ENCODE measurements at regions not wholly inside any gene's neighbourhood (a gene's known extent, or its start where the extent isn't known, plus 50 kb on each side); places are given as distances from the start of the nearest gene placed in this dataset.

GRCh38 chr20:9968015-9968414 is 66.8 kb upstream of the ANKEF1 start:
- in situ Hi-C loops (cut with MboI; ENCODE audit: low sequenced_read_pairs, unreplicated experiment) = no loop called here
- DNase-seq (ENCODE audit: low spot score) = no peak
- TF ChIP-seq CTCF (IDR thresholded peaks at IDR 0.05; ENCODE audit: borderline replicate concordance, control extremely low read depth, extremely low read depth, insufficient read depth, missing control alignments) = no peak

GRCh38 chr20:9966966-9967365 is 67.8 kb upstream of the ANKEF1 start:
- no peak for TF ChIP-seq CTCF (IDR thresholded peaks at IDR 0.05; ENCODE audit: borderline replicate concordance, control extremely low read depth, extremely low read depth, insufficient read depth, missing control alignments)
- no peak for DNase-seq (ENCODE audit: low spot score)
- in situ Hi-C loops (cut with MboI; ENCODE audit: low sequenced_read_pairs, unreplicated experiment) = no loop called here

GRCh38 chr20:9963029-9963428 is 71.8 kb upstream of the ANKEF1 start:
- in situ Hi-C loops (cut with MboI; ENCODE audit: low sequenced_read_pairs, unreplicated experiment) = no loop called here
- no peak for TF ChIP-seq CTCF (IDR thresholded peaks at IDR 0.05; ENCODE audit: borderline replicate concordance, control extremely low read depth, extremely low read depth, insufficient read depth, missing control alignments)
- no peak for DNase-seq (ENCODE audit: low spot score)

DNA sequence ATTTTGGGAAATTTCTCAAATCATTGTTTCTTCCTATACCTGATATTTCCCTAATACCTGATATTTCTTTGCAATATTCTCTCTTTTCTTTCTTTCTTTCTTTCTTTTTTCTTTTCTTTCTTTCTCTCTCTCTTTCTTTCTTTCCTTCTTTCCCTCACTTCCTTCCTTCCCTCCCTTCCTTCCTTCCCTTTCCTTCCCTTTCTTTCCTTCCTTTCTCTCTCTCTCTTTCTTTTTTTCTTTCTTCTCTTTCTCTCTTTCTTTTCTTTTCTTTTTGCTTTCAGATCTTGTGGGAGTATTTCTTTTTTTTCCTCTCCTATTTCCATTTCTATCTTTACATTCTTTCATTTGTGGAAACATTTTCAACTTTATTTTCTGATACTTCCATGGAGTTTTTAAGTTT is 76.1 kb upstream of the ANKEF1 start:
- no peak for DNase-seq (ENCODE audit: low spot score)
- TF ChIP-seq CTCF (IDR thresholded peaks at IDR 0.05; ENCODE audit: borderline replicate concordance, control extremely low read depth, extremely low read depth, insufficient read depth, missing control alignments) = no peak
- in situ Hi-C loops (cut with MboI; ENCODE audit: low sequenced_read_pairs, unreplicated experiment) = no loop called here

GRCh38 chr20:9955646-9956045 is 79.1 kb upstream of the ANKEF1 start:
- in situ Hi-C loops (cut with MboI; ENCODE audit: low sequenced_read_pairs, unreplicated experiment) = no loop called here
- no peak for TF ChIP-seq CTCF (IDR thresholded peaks at IDR 0.05; ENCODE audit: borderline replicate concordance, control extremely low read depth, extremely low read depth, insufficient read depth, missing control alignments)
- DNase-seq (ENCODE audit: low spot score) = no peak

- DNase-seq (ENCODE audit: low spot score) = no peak
- no peak for TF ChIP-seq CTCF (IDR thresholded peaks at IDR 0.05; ENCODE audit: borderline replicate concordance, control extremely low read depth, extremely low read depth, insufficient read depth, missing control alignments)
- in situ Hi-C loops (cut with MboI; ENCODE audit: low sequenced_read_pairs, unreplicated experiment) = no loop called here
Observed at GRCh38 chr20:9949563-9949962, 85.2 kb upstream of the ANKEF1 start.

- TF ChIP-seq CTCF (IDR thresholded peaks at IDR 0.05; ENCODE audit: borderline replicate concordance, control extremely low read depth, extremely low read depth, insufficient read depth, missing control alignments) = no peak
- in situ Hi-C loops (cut with MboI; ENCODE audit: low sequenced_read_pairs, unreplicated experiment) = no loop called here
- DNase-seq (ENCODE audit: low spot score) = no peak
Observed at GRCh38 chr20:9945408-9945807, 89.4 kb upstream of the ANKEF1 start.

Measured in GM13976 (cell line).